ENCODE measurements at regions not wholly inside any gene's neighbourhood (a gene's known extent, or its start where the extent isn't known, plus 50 kb on each side); places are given as distances from the start of the nearest gene placed in this dataset.

- TF ChIP-seq CTCF (IDR thresholded peaks at IDR 0.05; ENCODE audit: low read depth, low read length, missing input control) (no peak), SP1 (IDR thresholded peaks at IDR 0.05) (no peak), RAD21 (IDR thresholded peaks at IDR 0.05) (no peak), EGR1 (IDR thresholded peaks at IDR 0.05; ENCODE audit: low read depth in 2 of 2) (no peak)
Measured at GRCh38 chr3:191100516-191100915, 98.5 kb upstream of the OSTN start.
